ENCODE measurements at regions not wholly inside any gene's neighbourhood (a gene's known extent, or its start where the extent isn't known, plus 50 kb on each side); places are given as distances from the start of the nearest gene placed in this dataset.

DNA sequence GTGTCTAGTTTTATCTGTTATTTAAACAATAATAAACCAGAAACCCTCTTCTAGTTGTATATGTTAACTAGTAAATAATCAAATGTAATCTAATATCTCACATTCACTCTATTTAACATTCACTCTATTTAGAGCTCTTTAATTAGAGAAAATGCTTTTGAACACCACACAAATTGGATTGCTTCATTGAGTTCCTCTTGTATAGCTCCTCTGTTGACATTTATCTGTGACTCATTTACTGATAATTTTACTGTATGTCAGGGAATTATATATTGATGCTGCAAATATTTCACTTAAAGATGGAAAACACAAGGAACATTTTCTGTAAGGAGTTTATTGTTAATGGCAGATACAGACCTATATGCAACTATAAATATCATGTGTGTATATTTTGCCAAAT is 594.6 kb downstream of the COL12A1 start:
- TF ChIP-seq, protein P1, sequence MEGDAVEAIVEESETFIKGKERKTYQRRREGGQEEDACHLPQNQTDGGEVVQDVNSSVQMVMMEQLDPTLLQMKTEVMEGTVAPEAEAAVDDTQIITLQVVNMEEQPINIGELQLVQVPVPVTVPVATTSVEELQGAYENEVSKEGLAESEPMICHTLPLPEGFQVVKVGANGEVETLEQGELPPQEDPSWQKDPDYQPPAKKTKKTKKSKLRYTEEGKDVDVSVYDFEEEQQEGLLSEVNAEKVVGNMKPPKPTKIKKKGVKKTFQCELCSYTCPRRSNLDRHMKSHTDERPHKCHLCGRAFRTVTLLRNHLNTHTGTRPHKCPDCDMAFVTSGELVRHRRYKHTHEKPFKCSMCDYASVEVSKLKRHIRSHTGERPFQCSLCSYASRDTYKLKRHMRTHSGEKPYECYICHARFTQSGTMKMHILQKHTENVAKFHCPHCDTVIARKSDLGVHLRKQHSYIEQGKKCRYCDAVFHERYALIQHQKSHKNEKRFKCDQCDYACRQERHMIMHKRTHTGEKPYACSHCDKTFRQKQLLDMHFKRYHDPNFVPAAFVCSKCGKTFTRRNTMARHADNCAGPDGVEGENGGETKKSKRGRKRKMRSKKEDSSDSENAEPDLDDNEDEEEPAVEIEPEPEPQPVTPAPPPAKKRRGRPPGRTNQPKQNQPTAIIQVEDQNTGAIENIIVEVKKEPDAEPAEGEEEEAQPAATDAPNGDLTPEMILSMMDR (IDR thresholded peaks at IDR 0.05): no peak
- TF ChIP-seq EZH2 (IDR thresholded peaks at IDR 0.05; ENCODE audit: borderline replicate concordance, insufficient read depth, low read depth, low read length, poor library complexity, severe bottlenecking): no peak
